ENCODE measurements at regions not wholly inside any gene's neighbourhood (a gene's known extent, or its start where the extent isn't known, plus 50 kb on each side); places are given as distances from the start of the nearest gene placed in this dataset.

GRCh38 chr5:23840083-23840482, 332.7 kb downstream of the PRDM9 start:
- H3K4me3 ChIP-seq (ENCODE audit: low read length): no peak overlapping the region

GRCh38 chr5:23864786-23865185, 357.4 kb downstream of the PRDM9 start:
- Histone ChIP-seq H3K27me3 (ENCODE audit: control insufficient read depth, insufficient read depth, low read length, poor library complexity, severe bottlenecking) (no peaks in the 10 kb centered on the region), H3K4me1 (ENCODE audit: control insufficient read depth, insufficient read depth, low read length) (no peaks in the 10 kb centered on the region), H3K9ac (ENCODE audit: extremely low read depth, low read length, poor library complexity, severe bottlenecking) (no peak overlapping the region), H3K4me3 (ENCODE audit: low read length) (peak overlapping the region; percentile 60), H3K36me3 (ENCODE audit: control insufficient read depth, insufficient read depth, low read length) (no peaks in the 10 kb centered on the region), H3K27ac (ENCODE audit: low read depth, low read length) (no peak overlapping the region), H3K9me3 (ENCODE audit: control insufficient read depth, low read length) (peaks cover 18% of the 10 kb centered on the region)
- Mint-ChIP-seq H3K4me3 (no peak overlapping the region), H3K27ac (peak overlapping the region; percentile 1), H3K27me3 (ENCODE audit: insufficient read depth) (no peaks in the 10 kb centered on the region), H3K36me3 (ENCODE audit: low read depth) (no peaks in the 10 kb centered on the region), H3K4me1 (peaks cover 10% of the 10 kb centered on the region), H3K9me3 (peaks cover 19% of the 10 kb centered on the region)
- no peak for TF ChIP-seq CTCF (conservative IDR thresholded peaks at IDR 0.05)
- peak; percentile 44 for DNase-seq
- WGBS, 2 experiments (ENCODE audit: insufficient coverage in 1 of 2, insufficient read length in 1 of 2): 67 to 86% methylated on average over 1 to 5 of the region's 5 CpGs

More at GRCh38 chr5:23840083-23840482, 332.7 kb downstream of the PRDM9 start:
- H3K4me1 Mint-ChIP-seq: peaks cover 5% of the 10 kb centered on the region
- H3K9ac ChIP-seq (ENCODE audit: extremely low read depth, low read length, poor library complexity, severe bottlenecking): no peak overlapping the region
- DNase-seq: no peak
- TF ChIP-seq CTCF (conservative IDR thresholded peaks at IDR 0.05): peak; percentile 54
- H3K36me3 Mint-ChIP-seq (ENCODE audit: low read depth): no peaks in the 10 kb centered on the region
- H3K27ac Mint-ChIP-seq: no peak overlapping the region
- H3K4me1 ChIP-seq (ENCODE audit: control insufficient read depth, insufficient read depth, low read length): no peaks in the 10 kb centered on the region
- H3K27me3 ChIP-seq (ENCODE audit: control insufficient read depth, insufficient read depth, low read length, poor library complexity, severe bottlenecking): no peaks in the 10 kb centered on the region
- H3K9me3 Mint-ChIP-seq: peaks cover 16% of the 10 kb centered on the region
- H3K4me3 Mint-ChIP-seq: no peak overlapping the region
- no peaks in the 10 kb centered on the region for H3K36me3 ChIP-seq (ENCODE audit: control insufficient read depth, insufficient read depth, low read length)
- H3K9me3 ChIP-seq (ENCODE audit: control insufficient read depth, low read length): peaks cover 10% of the 10 kb centered on the region
- H3K27ac ChIP-seq (ENCODE audit: low read depth, low read length): no peak overlapping the region
- H3K27me3 Mint-ChIP-seq (ENCODE audit: insufficient read depth): no peaks in the 10 kb centered on the region

GRCh38 chr5:23877847-23878246, 370.4 kb downstream of the PRDM9 start:
- Histone ChIP-seq H3K27ac (ENCODE audit: low read depth, low read length) (no peak overlapping the region), H3K4me1 (ENCODE audit: control insufficient read depth, insufficient read depth, low read length) (no peaks in the 10 kb centered on the region), H3K4me3 (ENCODE audit: low read length) (no peak overlapping the region), H3K9ac (ENCODE audit: extremely low read depth, low read length, poor library complexity, severe bottlenecking) (no peak overlapping the region), H3K27me3 (ENCODE audit: control insufficient read depth, insufficient read depth, low read length, poor library complexity, severe bottlenecking) (no peaks in the 10 kb centered on the region), H3K9me3 (ENCODE audit: control insufficient read depth, low read length) (no peaks in the 10 kb centered on the region), H3K36me3 (ENCODE audit: control insufficient read depth, insufficient read depth, low read length) (no peaks in the 10 kb centered on the region)
- Mint-ChIP-seq H3K36me3 (ENCODE audit: low read depth) (peaks cover 2% of the 10 kb centered on the region), H3K27ac (no peak overlapping the region), H3K27me3 (ENCODE audit: insufficient read depth) (no peaks in the 10 kb centered on the region), H3K4me1 (no peaks in the 10 kb centered on the region), H3K9me3 (peaks cover 2% of the 10 kb centered on the region), H3K4me3 (no peak overlapping the region)
- no peak for DNase-seq
- TF ChIP-seq CTCF (conservative IDR thresholded peaks at IDR 0.05): no peak
- WGBS, 2 experiments (ENCODE audit: insufficient coverage in 1 of 2, insufficient read length in 1 of 2): 92 to 100% methylated on average over 3 of the region's 3 CpGs

Measured in endodermal cell (in vitro differentiated cells).